ENCODE measurements at regions not wholly inside any gene's neighbourhood (a gene's known extent, or its start where the extent isn't known, plus 50 kb on each side); places are given as distances from the start of the nearest gene placed in this dataset.

DNA sequence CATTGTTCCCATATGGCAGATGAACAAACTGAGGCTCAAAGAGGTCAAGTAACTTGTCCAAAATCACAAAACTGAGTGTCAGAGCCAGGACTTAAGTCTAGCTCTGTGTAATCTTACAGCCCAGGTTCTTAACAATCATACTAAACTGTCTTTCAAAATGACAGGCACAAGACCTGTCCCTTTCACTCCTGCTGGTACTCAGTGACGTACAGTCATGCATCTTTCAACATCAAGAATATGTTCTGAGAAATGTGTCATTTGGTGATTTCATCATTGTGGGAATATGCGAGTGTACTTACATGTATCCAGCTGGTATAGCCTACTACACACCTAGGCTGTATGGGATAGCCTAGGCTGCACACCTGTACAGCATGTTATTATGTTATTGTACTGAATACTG, 646.8 kb upstream of the WWC1 start:
- Histone ChIP-seq H3K4me3 (replicated peaks; ENCODE audit: low read depth, low read length) (no peak overlapping the region), H3K36me3 (ENCODE audit: control insufficient read depth, insufficient read depth, low read length) (no peaks in the 10 kb centered on the region)
- no peak for TF ChIP-seq CTCF (IDR thresholded peaks at IDR 0.05; ENCODE audit: insufficient read depth, low read length, poor library complexity, severe bottlenecking)

GRCh38 chr5:167649471-167649870, 642.0 kb upstream of the WWC1 start:
- no peak for TF ChIP-seq CTCF (IDR thresholded peaks at IDR 0.05; ENCODE audit: insufficient read depth, low read length, poor library complexity, severe bottlenecking)
- Histone ChIP-seq H3K4me3 (replicated peaks; ENCODE audit: low read depth, low read length) (no peak overlapping the region), H3K36me3 (ENCODE audit: control insufficient read depth, insufficient read depth, low read length) (no peaks in the 10 kb centered on the region), H3K27me3 (replicated peaks; ENCODE audit: control insufficient read depth, insufficient read depth, low read length) (no peaks in the 10 kb centered on the region)
- DNase-seq (ENCODE audit: extremely low read depth, insufficient read length), result no peak

More for the DNA sequence above, 646.8 kb upstream of the WWC1 start:
- DNase-seq (ENCODE audit: extremely low read depth, insufficient read length), result no peak
- no peaks in the 10 kb centered on the region for H3K27me3 ChIP-seq (replicated peaks; ENCODE audit: control insufficient read depth, insufficient read depth, low read length)

DNA sequence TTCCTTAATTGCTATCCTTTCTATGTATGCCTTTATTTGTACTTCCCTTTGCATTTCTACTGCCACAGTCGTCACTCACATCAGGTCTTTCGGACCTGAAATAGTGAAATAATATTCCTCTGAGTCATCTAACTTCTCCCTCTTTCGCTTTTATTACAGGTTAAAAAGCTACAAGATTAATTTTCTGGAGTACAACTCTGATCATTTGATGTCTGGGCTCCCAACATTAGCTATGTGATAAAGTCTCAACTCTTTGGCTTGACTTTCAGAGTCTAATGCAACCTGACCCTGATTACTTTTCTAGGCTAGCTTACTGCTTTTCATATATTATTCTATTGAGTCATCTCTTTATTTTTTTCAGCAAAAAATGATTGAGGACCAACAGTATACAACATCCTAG, 638.8 kb upstream of the WWC1 start:
- TF ChIP-seq CTCF (IDR thresholded peaks at IDR 0.05; ENCODE audit: insufficient read depth, low read length, poor library complexity, severe bottlenecking), result no peak
- no peak for DNase-seq (ENCODE audit: extremely low read depth, insufficient read length)
- Histone ChIP-seq H3K4me3 (replicated peaks; ENCODE audit: low read depth, low read length) (no peak overlapping the region), H3K27me3 (replicated peaks; ENCODE audit: control insufficient read depth, insufficient read depth, low read length) (no peaks in the 10 kb centered on the region), H3K36me3 (ENCODE audit: control insufficient read depth, insufficient read depth, low read length) (no peaks in the 10 kb centered on the region)

DNA sequence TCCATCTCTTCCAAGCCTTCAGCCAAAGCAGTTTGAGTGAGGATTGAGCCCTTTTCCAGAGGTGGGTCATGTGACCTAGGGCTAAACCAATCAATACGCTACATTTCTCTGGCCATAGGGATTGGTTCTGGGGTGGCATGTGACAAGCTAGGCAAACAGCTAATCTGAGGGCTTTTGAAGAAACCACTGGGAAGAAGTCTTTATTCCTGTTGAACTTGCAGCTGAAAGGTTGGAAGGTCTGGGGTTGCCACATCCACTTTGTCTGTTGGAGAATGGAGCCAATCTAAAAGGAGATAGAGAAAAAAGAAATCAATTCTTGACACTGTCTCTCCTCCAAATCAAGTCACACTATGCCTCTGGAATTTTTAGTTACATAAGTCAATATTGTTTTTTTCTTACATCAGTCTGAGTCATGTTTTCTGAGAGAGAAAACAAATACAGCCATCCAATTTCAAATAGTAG, 637.8 kb upstream of the WWC1 start:
- no peak for DNase-seq (ENCODE audit: extremely low read depth, insufficient read length)
- Histone ChIP-seq H3K27me3 (replicated peaks; ENCODE audit: control insufficient read depth, insufficient read depth, low read length) (no peaks in the 10 kb centered on the region), H3K36me3 (ENCODE audit: control insufficient read depth, insufficient read depth, low read length) (no peaks in the 10 kb centered on the region), H3K4me3 (replicated peaks; ENCODE audit: low read depth, low read length) (no peak overlapping the region)
- no peak for TF ChIP-seq CTCF (IDR thresholded peaks at IDR 0.05; ENCODE audit: insufficient read depth, low read length, poor library complexity, severe bottlenecking)

GRCh38 chr5:167657016-167657415, 634.4 kb upstream of the WWC1 start:
- no peak for DNase-seq (ENCODE audit: extremely low read depth, insufficient read length)
- TF ChIP-seq CTCF (IDR thresholded peaks at IDR 0.05; ENCODE audit: insufficient read depth, low read length, poor library complexity, severe bottlenecking), result no peak
- Histone ChIP-seq H3K27me3 (replicated peaks; ENCODE audit: control insufficient read depth, insufficient read depth, low read length) (no peaks in the 10 kb centered on the region), H3K36me3 (ENCODE audit: control insufficient read depth, insufficient read depth, low read length) (no peaks in the 10 kb centered on the region), H3K4me3 (replicated peaks; ENCODE audit: low read depth, low read length) (no peak overlapping the region)

GRCh38 chr5:167658889-167659288, 632.6 kb upstream of the WWC1 start:
- H3K36me3 ChIP-seq (ENCODE audit: control insufficient read depth, insufficient read depth, low read length), result no peaks in the 10 kb centered on the region
- no peak for DNase-seq (ENCODE audit: extremely low read depth, insufficient read length)
- TF ChIP-seq CTCF (IDR thresholded peaks at IDR 0.05; ENCODE audit: insufficient read depth, low read length, poor library complexity, severe bottlenecking), result no peak
- H3K4me3 ChIP-seq (replicated peaks; ENCODE audit: low read depth, low read length), result no peak overlapping the region
- no peaks in the 10 kb centered on the region for H3K27me3 ChIP-seq (replicated peaks; ENCODE audit: control insufficient read depth, insufficient read depth, low read length)
